DND-41 (cell line): ENCODE measurements at regions not wholly inside any gene's neighbourhood (a gene's known extent, or its start where the extent isn't known, plus 50 kb on each side); places are given as distances from the start of the nearest gene placed in this dataset.

ENCODE experiments used
- EZH2 ChIP-seq: IDR thresholded peaks from 3 replicates; pipeline ENCODE4 v1.6.1; 2012; ENCODE audit warnings: borderline replicate concordance, low read depth, mild to moderate bottlenecking, moderate library complexity, low read length, inconsistent platforms; ENCODE audit not compliant: severe bottlenecking
- TF ChIP-seq, protein P1 (sequence below): IDR thresholded peaks from 2 replicates; pipeline ENCODE4 v1.5.1; 2012; ENCODE audit warnings: borderline replicate concordance, low read length, moderate library complexity, mild to moderate bottlenecking; ENCODE audit not compliant: poor library complexity, severe bottlenecking; ENCODE audit errors: extremely low read depth

DNA sequence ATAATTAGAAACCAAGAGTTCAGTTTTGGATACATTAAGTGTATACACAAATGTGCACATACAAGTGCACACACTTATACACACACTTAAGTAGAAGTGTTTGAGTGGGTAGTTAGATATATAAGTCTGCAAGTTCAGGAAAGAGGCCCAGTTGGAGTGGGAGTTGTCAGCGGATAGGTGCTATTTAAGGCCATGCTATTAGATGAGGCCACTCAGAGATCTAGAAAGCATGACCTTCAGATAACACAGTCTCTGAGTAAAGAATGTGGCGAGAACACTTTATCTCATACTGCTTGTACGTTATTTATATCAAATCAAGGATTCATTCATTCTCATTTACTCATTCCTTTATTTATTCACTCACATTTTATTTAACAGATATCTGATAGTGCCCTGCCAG, 206.2 kb downstream of the POSTN start:
- TF ChIP-seq, protein P1, sequence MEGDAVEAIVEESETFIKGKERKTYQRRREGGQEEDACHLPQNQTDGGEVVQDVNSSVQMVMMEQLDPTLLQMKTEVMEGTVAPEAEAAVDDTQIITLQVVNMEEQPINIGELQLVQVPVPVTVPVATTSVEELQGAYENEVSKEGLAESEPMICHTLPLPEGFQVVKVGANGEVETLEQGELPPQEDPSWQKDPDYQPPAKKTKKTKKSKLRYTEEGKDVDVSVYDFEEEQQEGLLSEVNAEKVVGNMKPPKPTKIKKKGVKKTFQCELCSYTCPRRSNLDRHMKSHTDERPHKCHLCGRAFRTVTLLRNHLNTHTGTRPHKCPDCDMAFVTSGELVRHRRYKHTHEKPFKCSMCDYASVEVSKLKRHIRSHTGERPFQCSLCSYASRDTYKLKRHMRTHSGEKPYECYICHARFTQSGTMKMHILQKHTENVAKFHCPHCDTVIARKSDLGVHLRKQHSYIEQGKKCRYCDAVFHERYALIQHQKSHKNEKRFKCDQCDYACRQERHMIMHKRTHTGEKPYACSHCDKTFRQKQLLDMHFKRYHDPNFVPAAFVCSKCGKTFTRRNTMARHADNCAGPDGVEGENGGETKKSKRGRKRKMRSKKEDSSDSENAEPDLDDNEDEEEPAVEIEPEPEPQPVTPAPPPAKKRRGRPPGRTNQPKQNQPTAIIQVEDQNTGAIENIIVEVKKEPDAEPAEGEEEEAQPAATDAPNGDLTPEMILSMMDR, result no peak
- TF ChIP-seq EZH2, result no peak
